SK-N-SH (cell line): ENCODE measurements at regions not wholly inside any gene's neighbourhood (a gene's known extent, or its start where the extent isn't known, plus 50 kb on each side); places are given as distances from the start of the nearest gene placed in this dataset.

Experiments
- EP300 ChIP-seq, 2 experiments: IDR thresholded peaks; 2 replicates each; pipeline versions ENCODE4 v1.4.0 to v1.6.1; 2012; ENCODE audit warnings: borderline replicate concordance in 1 of 2, low read depth in 1 of 2, low read length in 1 of 2
- YY1 ChIP-seq: IDR thresholded peaks from 2 replicates; pipeline ENCODE4 v1.4.0; 2012; ENCODE audit warnings: low read depth, mild to moderate bottlenecking
- TF ChIP-seq, protein P1 (sequence below): IDR thresholded peaks from 2 replicates; pipeline ENCODE4 v1.4.0; 2012; ENCODE audit warnings: low read depth, borderline replicate concordance
- TF ChIP-seq, protein P2 (sequence below): fragments of 200-600 bp; sonication (generic); IDR thresholded peaks from 2 replicates; pipeline ENCODE4 v1.6.1; 2017; ENCODE audit warnings: antibody characterized with exemption, mild to moderate bottlenecking, moderate library complexity

DNA sequence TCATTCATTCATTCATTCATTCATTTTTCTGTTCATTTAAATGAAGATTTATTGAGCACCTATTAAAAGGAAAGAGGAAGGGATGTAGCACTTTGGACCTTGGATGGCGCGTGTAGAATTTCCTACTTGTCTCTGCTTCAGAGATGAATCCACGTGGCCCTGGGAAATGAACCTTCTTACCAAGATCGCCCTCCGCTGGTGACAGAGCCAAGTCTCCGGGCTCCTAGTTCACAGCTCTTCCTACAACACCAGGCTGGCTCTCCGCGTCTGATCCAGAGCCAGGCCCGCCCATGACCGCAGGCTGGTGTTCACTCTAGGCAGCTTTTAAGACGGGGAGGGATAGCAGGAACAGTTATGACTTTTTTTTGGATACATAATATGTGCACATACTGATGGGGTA lies 70.9 kb upstream of the PIWIL1 start:
- no peak for TF ChIP-seq EP300 (IDR thresholded peaks at IDR 0.05; ENCODE audit: borderline replicate concordance in 1 of 2, low read depth in 1 of 2, low read length in 1 of 2)
- TF ChIP-seq YY1: no peak
- TF ChIP-seq, protein P1, sequence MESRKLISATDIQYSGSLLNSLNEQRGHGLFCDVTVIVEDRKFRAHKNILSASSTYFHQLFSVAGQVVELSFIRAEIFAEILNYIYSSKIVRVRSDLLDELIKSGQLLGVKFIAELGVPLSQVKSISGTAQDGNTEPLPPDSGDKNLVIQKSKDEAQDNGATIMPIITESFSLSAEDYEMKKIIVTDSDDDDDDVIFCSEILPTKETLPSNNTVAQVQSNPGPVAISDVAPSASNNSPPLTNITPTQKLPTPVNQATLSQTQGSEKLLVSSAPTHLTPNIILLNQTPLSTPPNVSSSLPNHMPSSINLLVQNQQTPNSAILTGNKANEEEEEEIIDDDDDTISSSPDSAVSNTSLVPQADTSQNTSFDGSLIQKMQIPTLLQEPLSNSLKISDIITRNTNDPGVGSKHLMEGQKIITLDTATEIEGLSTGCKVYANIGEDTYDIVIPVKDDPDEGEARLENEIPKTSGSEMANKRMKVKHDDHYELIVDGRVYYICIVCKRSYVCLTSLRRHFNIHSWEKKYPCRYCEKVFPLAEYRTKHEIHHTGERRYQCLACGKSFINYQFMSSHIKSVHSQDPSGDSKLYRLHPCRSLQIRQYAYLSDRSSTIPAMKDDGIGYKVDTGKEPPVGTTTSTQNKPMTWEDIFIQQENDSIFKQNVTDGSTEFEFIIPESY: no peak
- TF ChIP-seq, protein P2, sequence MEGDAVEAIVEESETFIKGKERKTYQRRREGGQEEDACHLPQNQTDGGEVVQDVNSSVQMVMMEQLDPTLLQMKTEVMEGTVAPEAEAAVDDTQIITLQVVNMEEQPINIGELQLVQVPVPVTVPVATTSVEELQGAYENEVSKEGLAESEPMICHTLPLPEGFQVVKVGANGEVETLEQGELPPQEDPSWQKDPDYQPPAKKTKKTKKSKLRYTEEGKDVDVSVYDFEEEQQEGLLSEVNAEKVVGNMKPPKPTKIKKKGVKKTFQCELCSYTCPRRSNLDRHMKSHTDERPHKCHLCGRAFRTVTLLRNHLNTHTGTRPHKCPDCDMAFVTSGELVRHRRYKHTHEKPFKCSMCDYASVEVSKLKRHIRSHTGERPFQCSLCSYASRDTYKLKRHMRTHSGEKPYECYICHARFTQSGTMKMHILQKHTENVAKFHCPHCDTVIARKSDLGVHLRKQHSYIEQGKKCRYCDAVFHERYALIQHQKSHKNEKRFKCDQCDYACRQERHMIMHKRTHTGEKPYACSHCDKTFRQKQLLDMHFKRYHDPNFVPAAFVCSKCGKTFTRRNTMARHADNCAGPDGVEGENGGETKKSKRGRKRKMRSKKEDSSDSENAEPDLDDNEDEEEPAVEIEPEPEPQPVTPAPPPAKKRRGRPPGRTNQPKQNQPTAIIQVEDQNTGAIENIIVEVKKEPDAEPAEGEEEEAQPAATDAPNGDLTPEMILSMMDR: no peak
